Hematopoietic multipotent progenitor cell (in vitro differentiated cells): ENCODE measurements at regions not wholly inside any gene's neighbourhood (a gene's known extent, or its start where the extent isn't known, plus 50 kb on each side); places are given as distances from the start of the nearest gene placed in this dataset.
"Not testable (repeated sequence)": the region's sequence is repeated elsewhere in the genome, so short reads cannot be mapped to it uniquely, and the experiment has no call there.

Experiments
- DNase-seq, 3 donors: peaks; one replicate each; pipeline ENCODE4 v3.0.0-alpha.2; 2011 to 2015; ENCODE audit warnings: low read depth in 2 of 3, low spot score in 2 of 3

GRCh38 chr1:203401199-203401877 lies 50.4 kb upstream of the FMOD start:
- no peak for DNase-seq

DNA sequence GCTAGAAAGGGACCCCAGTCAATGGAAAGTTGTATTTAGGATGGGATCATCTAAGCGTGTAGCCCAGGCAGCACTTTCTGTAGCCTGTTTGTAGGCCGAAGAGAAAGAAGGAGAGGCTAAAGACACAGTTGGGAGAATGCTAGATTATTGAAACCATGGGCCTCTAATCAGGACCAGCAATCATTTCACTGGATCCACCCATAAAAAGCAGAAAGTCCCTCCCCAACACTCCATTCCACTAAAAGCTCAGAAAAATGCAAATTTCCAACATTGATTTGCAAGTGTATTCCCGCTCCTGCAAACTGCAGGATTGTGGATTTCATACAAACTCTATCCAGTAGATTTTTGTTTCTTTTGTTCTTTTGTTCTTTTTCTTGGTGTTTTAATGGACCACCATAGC lies 51.2 kb upstream of the FMOD start:
- no peak for DNase-seq

GRCh38 chr1:203402629-203403337 lies 51.9 kb upstream of the FMOD start:
- DNase-seq = peak in 2 of 3 donors; percentile 7 to 38

DNA sequence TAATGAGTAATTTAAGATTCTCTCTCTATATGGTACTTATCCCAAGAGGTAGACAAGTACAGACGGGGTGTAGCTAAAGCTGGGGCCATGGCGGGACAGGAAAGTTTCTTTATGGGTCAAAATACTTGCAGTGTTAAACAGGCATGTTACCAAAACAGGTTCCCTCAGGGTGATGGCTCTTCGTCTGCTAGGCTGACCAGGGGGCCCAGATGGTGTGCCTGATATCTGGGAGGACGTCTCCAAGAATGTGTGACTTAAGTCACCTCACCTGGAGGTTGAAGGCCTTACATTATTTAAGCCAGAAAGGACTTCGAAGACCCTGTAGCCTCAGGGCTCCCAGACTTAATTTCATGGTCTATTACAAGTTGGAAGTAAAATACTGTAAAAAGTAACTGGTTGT lies 52.7 kb upstream of the FMOD start:
- DNase-seq = no peak

DNA sequence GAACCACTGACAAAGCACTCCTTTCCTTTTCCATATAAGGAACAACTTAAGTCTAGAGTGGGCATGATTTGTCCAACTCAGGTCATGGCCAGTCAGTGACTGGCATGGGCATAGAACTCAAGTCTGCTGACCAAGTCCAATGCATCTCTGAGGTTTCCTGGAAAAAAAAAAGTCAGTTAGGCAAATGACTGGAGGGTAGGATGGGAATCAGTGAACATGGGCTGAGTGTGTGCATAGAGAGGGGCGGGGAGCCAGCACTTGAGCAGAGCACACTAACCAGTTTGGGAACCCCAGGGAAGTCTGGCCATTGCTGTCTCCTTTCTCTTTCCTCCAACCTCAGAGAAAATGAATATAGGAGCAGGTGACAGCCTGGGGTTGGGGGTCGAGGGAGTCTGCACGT lies 53.6 kb upstream of the FMOD start:
- DNase-seq = no peak

GRCh38 chr1:203405703-203406438 lies 54.9 kb upstream of the FMOD start:
- DNase-seq = no peak

DNA sequence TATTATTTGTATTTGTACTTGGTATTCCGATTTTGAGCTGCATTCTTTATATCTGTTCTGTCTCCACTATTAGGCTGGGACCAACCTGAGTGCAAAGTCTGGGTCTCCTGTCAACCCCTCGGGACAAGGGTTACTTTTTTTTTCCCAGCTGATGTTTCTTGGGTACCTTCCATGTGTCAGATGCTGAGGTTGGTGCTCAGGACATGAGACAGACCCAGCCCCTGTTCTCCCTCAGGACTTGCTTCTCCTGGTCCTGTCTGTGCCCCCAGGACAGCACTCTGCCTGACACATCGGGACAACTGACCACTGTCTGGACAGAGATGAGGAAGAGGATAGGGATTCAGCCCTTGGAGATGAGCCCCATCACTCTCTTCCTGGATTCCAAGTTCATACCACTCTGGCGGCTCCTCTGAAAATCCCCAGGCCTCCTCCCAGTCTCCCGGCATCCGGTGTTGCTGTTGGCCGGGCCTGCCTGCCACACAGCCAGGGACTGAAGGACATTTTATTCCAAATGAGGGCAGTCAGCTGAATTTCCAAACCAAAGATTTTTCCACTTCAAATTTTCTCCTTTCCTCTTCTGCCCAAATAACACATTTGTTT lies 55.6 kb upstream of the FMOD start:
- DNase-seq = no peak

DNA sequence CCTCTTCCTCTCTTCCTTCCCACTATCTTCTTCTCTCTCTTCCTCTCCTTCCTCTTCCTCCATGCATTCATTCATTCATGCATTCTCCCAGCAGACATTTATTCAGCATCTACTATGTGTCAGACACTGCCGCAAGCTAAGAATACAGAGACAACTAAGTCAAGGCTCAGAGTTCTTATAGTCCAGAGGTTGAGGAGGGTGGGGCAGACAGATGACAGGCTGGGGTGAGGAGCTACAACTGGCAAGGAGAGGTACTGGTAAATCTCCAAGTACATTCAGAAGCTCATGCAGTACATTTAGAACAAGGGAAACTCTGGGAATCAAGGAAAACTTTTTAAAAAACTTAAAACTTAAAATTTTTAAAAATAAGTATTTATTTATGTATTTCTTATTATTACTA lies 56.4 kb upstream of the FMOD start:
- DNase-seq = no peak

DNA sequence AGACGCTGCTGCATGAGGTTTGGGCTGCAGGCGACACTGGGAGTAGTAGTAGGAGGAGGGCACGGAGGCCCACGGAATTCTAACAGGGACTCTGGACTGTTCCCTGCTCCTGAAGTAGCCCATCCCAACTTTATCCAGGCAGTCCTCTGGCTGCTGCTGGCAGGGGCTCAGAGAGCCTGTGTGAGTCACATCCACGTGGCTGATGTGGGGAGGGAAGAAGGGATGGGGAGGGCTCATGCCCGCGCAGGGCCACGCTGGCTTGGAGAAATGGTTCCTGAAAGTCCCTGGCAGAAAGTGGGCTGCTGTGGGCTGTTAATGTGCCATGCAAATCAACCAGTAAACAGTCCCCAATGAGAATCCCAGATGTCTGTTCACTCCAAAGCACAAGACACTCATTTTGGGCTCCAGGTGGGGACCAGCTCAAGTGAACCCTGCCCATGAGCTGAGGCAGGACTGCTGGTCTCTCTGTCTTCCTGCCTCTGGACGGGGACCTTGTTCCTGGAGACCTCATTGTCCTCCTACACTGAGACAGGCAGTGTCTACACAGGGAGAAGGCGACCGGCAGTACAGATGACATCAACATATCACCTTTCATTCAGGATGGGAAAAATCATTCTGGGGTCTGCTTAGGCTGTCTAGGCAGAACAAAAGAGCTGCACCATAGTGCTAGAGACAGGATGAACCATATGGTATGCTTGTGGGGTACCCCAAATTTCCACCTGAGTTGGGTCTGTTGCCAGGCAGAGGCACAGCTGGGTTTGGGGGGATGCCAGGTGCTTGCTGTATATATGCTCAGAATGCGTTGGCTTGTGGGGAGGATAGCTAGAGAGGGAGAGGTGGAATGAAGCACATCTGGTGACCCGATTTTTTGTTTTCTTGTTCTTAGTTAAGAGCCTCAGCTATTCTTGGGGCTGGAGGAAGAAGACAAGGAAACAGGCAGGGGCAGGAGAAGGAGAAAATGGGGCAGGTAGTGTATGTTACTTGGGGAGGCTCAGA lies 57.9 kb upstream of the FMOD start:
- DNase-seq = no peak

DNA sequence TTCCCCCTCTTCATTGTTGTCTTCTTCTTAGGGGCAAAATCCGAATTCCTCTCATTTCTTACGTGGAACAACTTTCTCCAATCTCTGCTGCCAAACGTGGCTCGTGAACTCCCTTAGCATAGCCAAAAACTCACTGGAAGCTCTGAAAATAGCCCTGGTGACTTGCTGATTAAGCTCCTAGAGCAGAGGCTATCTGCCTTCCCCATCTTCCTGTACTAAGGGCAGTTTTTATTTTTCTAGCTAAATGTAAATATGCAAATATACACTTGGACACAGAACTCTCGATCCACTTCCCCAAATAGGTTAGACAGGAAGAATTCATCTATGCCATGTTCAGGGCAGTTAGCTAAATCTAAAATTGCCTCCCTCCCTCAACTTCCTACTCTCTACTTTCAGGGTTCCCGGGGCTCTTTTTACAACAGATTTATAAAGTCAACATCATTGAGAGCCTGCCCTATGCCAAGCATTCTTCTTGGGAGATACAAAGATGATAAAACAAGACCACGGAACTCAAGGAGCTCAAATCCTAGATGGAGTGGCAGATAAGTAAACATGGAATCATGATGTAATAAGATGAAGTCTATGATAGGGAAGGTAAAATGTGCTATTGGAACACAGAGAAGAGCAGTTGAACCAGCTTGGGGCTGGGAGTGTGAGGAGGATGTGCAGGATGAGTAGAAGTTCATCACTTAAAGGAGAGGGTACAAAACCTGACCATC lies 59.4 kb upstream of the FMOD start:
- peak in 1 of 3 donors; percentile 18 for DNase-seq

GRCh38 chr1:203411431-203411830 lies 60.5 kb upstream of the FMOD start:
- DNase-seq = not testable (repeated sequence)

DNA sequence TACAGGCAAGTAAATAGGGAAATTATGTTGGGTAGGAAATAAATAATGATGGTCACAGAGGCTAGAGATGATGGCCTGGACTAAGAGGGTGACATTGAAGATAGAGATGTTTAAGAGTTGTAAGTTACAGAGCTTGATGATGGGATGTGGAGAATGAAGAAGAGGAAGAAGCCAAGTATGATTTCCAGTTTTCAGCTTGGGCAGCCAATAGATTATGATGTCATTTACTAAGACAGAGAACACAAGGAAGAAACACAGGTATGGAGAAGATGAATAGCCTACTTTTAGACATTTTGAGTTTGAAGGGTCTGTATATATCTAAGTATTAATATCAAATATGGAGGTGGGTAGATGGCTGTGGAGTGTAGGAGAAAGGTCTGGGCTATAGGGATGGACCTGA lies 56.0 kb upstream of the PRELP start:
- DNase-seq = no peak

- DNase-seq = no peak
These were observed 55.3 kb upstream of the PRELP start for GRCh38 chr1:203420263-203420662.

DNA sequence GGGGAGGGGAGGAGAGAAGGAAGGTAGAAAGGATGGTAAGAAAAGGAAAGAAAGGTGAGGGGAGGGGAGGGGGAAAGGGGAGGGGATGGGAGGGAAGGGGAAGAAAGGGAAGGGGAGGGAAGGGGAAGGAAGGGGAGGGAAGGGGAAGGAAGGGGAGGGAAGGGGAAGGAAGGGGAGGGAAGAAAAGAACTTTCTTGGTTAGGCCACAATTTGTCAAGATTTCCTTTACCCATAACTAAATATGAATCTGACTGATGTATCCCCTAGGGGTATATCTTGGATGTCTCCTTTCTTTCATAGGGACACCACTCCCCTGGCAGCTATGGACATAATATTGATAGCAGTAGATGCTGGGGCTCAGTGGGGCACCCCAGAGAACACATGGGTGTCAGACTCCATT lies 54.4 kb upstream of the PRELP start:
- DNase-seq = no peak

- no peak for DNase-seq
These were observed 53.5 kb upstream of the PRELP start for GRCh38 chr1:203422116-203422515.

GRCh38 chr1:203422656-203423055 lies 53.0 kb upstream of the PRELP start:
- DNase-seq = no peak

GRCh38 chr1:203424285-203424684 lies 51.3 kb upstream of the PRELP start:
- no peak for DNase-seq

DNA sequence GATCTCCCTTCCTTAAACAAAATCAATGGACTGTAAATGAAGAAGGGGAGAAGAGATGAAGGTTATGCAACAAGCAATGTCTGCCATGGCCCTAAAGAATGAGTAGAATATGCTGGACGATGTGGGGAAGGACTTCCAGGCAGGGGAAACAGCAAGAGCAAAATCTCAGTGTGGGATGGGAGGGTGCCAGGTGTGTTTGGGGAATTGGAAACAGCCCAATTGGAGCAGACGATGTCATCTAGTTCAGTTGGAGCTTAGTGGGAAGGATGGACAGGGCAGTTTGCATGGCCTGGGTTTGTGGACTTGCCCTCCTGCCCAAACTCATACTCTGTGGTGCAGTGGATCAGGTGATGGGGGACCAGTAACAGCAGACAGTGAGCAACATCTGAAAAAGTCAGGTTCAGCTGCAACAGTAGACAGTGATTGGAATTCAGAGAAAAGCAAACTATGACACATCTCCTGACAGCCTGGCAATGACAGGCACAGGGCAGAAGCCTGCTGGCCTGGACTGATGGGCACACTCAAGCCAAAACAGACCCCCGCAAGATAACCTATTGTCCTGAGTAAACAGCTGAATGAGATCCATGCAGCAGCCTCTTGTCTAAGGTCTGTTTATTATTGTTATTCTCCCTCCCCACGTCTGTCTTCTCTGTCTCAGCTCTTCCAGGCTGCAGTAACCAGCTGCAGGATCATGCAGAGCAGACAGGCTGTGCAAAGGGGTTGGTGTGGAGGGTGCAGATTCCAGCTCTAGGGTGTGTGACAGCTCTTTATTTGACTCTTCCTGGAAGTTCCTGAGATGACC lies 50.5 kb upstream of the PRELP start:
- DNase-seq = no peak

- DNase-seq = no peak
These were observed 50.0 kb upstream of the PRELP start for GRCh38 chr1:203425663-203425975.
